Panc1 (cell line): ENCODE measurements at regions not wholly inside any gene's neighbourhood (a gene's known extent, or its start where the extent isn't known, plus 50 kb on each side); places are given as distances from the start of the nearest gene placed in this dataset.

Experiments used
- ATAC-seq: fragments of 200-7000 bp; cut with Tn5 transposase; 2 replicates; pipeline ENCODE4 v1.9.1; 2020; ENCODE audit warnings: mild to moderate bottlenecking, moderate library complexity
- BruUV-seq: library from RNA; stranded (reverse); fragments of 400-500 nt; replicated peaks from 2 replicates; lab custom pipeline; 2021; lab: Mats Ljungman, UMichigan
- CTCF ChIA-PET: fragments of 300-600 bp; sonication (Branson Sonifier 250); formaldehyde crosslinking; loops from one replicate; lab custom pipeline; 2022; ENCODE audit warnings: antibody characterized with exemption; lab: Charles Lee
- POLR2A ChIA-PET: fragments of 300-600 bp; sonication (Branson Sonifier 250); formaldehyde crosslinking; loops from one replicate; lab custom pipeline; 2022; ENCODE audit warnings: antibody characterized with exemption; lab: Charles Lee
- DNase-seq: peaks from one replicate; pipeline ENCODE4 v3.0.0-alpha.2; 2010; ENCODE audit warnings: low read depth, low spot score
- H3K27ac ChIP-seq: 2 replicates; pipeline ENCODE4 v1.5.1; 2011; ENCODE audit warnings: mild to moderate bottlenecking, low read length, inconsistent platforms
- H3K27me3 ChIP-seq: fragments of 200-500 bp; sonication (Bioruptor generic); 2 replicates; pipeline ENCODE4 v1.6.0; 2014; ENCODE audit warnings: low read length, inconsistent platforms; ENCODE audit not compliant: control insufficient read depth, insufficient read depth
- H3K36me3 ChIP-seq: fragments of 200-500 bp; sonication (Bioruptor generic); 2 replicates; pipeline ENCODE4 v1.5.1; 2014; ENCODE audit warnings: inconsistent platforms, mild to moderate bottlenecking, low read length, moderate library complexity; ENCODE audit not compliant: control insufficient read depth, insufficient read depth
- H3K4me1 ChIP-seq: 2 replicates; pipeline ENCODE4 v1.5.1; 2011; ENCODE audit warnings: inconsistent platforms, mild to moderate bottlenecking, low read length, moderate library complexity; ENCODE audit not compliant: control insufficient read depth, insufficient read depth
- H3K4me3 ChIP-seq, 2 experiments: 2 replicates each; pipeline ENCODE4 v1.5.1; 2011 to 2012; ENCODE audit warnings: low read depth in 2 of 2, low read length in 2 of 2, mild to moderate bottlenecking in 2 of 2, inconsistent platforms in 1 of 2, moderate library complexity in 1 of 2
- H3K9me3 ChIP-seq: fragments of 200-500 bp; sonication (Bioruptor generic); 2 replicates; pipeline ENCODE4 v1.5.1; 2014; ENCODE audit warnings: low read depth, mild to moderate bottlenecking, inconsistent platforms, low read length, moderate library complexity; ENCODE audit not compliant: control insufficient read depth, insufficient read depth
- CTCF ChIP-seq: fragments of 450-650 bp; IDR thresholded peaks from 2 replicates; pipeline ENCODE4 v1.5.1; 2017; ENCODE audit warnings: mild to moderate bottlenecking
- POLR2AphosphoS5 ChIP-seq: IDR thresholded peaks from 2 replicates; pipeline ENCODE4 v1.6.1; 2012; ENCODE audit warnings: mild to moderate bottlenecking, low read depth, low read length, moderate library complexity
- SIN3A ChIP-seq: IDR thresholded peaks from 2 replicates; pipeline ENCODE4 v1.6.1; 2012; ENCODE audit warnings: low read depth, mild to moderate bottlenecking, low read length, moderate library complexity, borderline replicate concordance; ENCODE audit not compliant: insufficient read depth
- TCF7L2 ChIP-seq: IDR thresholded peaks from 2 replicates; pipeline ENCODE4 v1.6.1; 2011; ENCODE audit warnings: mild to moderate bottlenecking, low read depth, low read length, inconsistent platforms
- in situ Hi-C: cut with HindIII; loops from 2 replicates; pipeline ENCODE4 v1.10.0; 2016; ENCODE audit warnings: low sequenced_read_pairs, low pct_unique_long_range_greater_than_20kb
- intact Hi-C: fragments of 100-400 bp; cut with micrococcal nuclease; formaldehyde crosslinking; loops from one replicate; pipeline ENCODE4 v1.10.0; 2022; ENCODE audit not compliant: unreplicated experiment
- TF ChIP-seq, protein P1 (sequence below), 2 experiments: IDR thresholded peaks; 2 replicates each; pipeline ENCODE4 v1.6.1; 2011 to 2012; ENCODE audit warnings: low read depth in 2 of 2, control low read depth in 1 of 2, low read length in 1 of 2, mild to moderate bottlenecking in 1 of 2, moderate library complexity in 1 of 2; ENCODE audit not compliant: insufficient read depth in 1 of 2

DNA sequence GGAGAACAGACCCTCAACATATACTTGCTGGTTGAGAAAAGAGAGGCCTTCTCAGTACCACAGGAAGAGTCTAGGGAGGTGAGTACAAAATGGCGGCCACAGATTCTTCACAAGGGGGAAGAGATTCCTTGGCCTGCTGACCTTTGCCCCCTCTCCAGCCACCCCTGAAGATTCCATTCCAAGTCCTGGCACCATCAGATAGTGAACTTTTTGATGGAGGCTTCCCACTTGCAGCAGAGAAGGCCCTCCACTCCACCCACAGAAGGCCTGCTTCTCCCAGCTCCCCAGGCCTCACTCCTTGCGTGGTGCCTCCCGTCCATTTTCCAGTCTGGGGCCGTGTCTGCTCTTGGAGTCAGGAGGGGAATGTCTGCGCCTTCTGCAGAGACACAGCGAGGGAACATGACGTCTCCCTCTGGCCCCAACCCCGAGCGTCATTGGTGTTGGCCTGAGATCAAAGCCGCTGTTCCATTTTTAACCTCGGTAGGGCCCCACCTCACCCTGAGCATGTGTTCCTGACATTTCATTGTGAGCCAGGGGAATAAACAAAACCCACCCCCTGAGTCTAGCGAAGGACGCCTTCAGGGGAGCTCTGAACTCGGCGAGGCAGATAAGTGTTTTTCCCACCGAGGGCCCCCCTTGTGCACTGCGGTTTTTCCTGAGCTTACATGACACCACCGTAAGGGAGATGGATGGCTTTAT is 268.7 kb upstream of the TBX3 start:
- Histone ChIP-seq H3K4me3 (no peak overlapping the region), H3K4me1 (no peaks in the 10 kb centered on the region), H3K27me3 (no peaks in the 10 kb centered on the region), H3K36me3 (no peaks in the 10 kb centered on the region), H3K27ac (no peak overlapping the region), H3K9me3 (no peaks in the 10 kb centered on the region)
- ChIA-PET POLR2A (no interaction called here), CTCF (no interaction called here)
- DNase-seq (no peak), ATAC-seq (no peak)
- intact Hi-C loops (no loop called here), in situ Hi-C loops (no loop called here)
- TF ChIP-seq POLR2AphosphoS5, result no peak
- TF ChIP-seq CTCF, result no peak
- no TSS peak for BruUV-seq

- no peak for DNase-seq
- no peaks in the 10 kb centered on the region for H3K9me3 ChIP-seq
- ChIA-PET CTCF (no interaction called here), POLR2A (no interaction called here)
- no TSS peak for BruUV-seq
- in situ Hi-C loops, result no loop called here
- TF ChIP-seq POLR2AphosphoS5 (no peak), SIN3A (no peak), TCF7L2 (no peak), CTCF (no peak)
- TF ChIP-seq, protein P1, sequence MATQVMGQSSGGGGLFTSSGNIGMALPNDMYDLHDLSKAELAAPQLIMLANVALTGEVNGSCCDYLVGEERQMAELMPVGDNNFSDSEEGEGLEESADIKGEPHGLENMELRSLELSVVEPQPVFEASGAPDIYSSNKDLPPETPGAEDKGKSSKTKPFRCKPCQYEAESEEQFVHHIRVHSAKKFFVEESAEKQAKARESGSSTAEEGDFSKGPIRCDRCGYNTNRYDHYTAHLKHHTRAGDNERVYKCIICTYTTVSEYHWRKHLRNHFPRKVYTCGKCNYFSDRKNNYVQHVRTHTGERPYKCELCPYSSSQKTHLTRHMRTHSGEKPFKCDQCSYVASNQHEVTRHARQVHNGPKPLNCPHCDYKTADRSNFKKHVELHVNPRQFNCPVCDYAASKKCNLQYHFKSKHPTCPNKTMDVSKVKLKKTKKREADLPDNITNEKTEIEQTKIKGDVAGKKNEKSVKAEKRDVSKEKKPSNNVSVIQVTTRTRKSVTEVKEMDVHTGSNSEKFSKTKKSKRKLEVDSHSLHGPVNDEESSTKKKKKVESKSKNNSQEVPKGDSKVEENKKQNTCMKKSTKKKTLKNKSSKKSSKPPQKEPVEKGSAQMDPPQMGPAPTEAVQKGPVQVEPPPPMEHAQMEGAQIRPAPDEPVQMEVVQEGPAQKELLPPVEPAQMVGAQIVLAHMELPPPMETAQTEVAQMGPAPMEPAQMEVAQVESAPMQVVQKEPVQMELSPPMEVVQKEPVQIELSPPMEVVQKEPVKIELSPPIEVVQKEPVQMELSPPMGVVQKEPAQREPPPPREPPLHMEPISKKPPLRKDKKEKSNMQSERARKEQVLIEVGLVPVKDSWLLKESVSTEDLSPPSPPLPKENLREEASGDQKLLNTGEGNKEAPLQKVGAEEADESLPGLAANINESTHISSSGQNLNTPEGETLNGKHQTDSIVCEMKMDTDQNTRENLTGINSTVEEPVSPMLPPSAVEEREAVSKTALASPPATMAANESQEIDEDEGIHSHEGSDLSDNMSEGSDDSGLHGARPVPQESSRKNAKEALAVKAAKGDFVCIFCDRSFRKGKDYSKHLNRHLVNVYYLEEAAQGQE (IDR thresholded peaks at IDR 0.05; ENCODE audit: insufficient read depth in 1 of 2, low read depth in 2 of 2, low read length in 1 of 2), result no peak
- no peak for ATAC-seq
- H3K27ac ChIP-seq, result no peak overlapping the region
- H3K27me3 ChIP-seq, result no peaks in the 10 kb centered on the region
- no peak overlapping the region for H3K4me3 ChIP-seq
- no peaks in the 10 kb centered on the region for H3K4me1 ChIP-seq
- intact Hi-C loops, result no loop called here
- no peaks in the 10 kb centered on the region for H3K36me3 ChIP-seq
Measured at GRCh38 chr12:114949058-114949820, 265.3 kb upstream of the TBX3 start.
